AG04449 (cell line): ENCODE measurements at regions not wholly inside any gene's neighbourhood (a gene's known extent, or its start where the extent isn't known, plus 50 kb on each side); places are given as distances from the start of the nearest gene placed in this dataset.
"Not testable (repeated sequence)": the region's sequence is repeated elsewhere in the genome, so short reads cannot be mapped to it uniquely, and the experiment has no call there.

Experiments used
- CTCF ChIA-PET: fragments of 350-600 bp; formaldehyde crosslinking; extraction: SDS; loops from one replicate; lab custom pipeline; 2021; ENCODE audit warnings: antibody characterized with exemption; lab: Yijun Ruan, JAX
- POLR2A ChIA-PET: fragments of 400-600, 350-600 bp; formaldehyde crosslinking; extraction: SDS; loops from one replicate; lab custom pipeline; 2020; ENCODE audit warnings: antibody characterized with exemption, inconsistent platforms; lab: Yijun Ruan, JAX
- DNase-seq: peaks from one replicate; pipeline ENCODE4 v3.0.0-alpha.2; 2010; ENCODE audit warnings: low read depth, low spot score
- H3K4me3 ChIP-seq: 2 replicates; pipeline ENCODE4 v1.5.1; 2011; ENCODE audit warnings: low read depth, mild to moderate bottlenecking, control low read depth, low read length
- TF ChIP-seq, protein P1 (sequence below): IDR thresholded peaks from one replicate; pipeline ENCODE4 v1.5.1; 2011; ENCODE audit warnings: mild to moderate bottlenecking, moderate library complexity, low read length, control low read depth, inconsistent platforms; ENCODE audit not compliant: insufficient read depth; ENCODE audit errors: missing control alignments

DNA sequence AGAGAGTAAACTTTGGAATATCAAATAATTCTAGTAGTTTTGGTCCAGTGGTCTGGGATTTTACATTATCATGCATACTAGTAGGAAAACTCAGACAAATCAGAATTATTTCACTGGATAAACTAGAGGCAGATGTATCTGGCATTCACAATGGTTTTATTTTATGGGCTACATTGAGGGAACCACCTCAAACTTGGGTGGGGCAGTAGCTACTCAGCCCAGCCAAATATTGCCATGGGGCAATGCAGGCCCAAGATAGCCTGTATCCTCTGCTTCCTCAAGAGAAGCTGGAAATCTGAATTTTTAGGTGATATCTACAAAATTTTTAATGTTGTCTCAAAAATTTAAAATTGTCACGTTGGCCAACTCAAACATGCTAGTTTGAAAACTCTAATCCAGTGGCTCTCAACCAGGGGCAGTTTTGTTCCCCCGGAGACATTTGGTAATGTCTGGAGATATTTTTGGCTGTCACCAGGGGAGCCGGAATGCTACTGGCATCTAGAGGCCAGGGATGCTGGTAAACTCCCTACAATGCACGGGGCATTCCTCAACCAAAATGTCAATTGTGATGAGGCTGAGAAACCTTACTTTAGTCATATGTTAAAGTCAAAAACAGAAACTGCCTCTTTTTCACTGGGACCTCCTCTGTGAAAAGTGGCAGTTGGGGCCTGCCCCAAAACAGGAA, 172.8 kb upstream of the SPRED2 start:
- no peak for DNase-seq
- CTCF ChIA-PET: interaction anchor here (0.6 kb wide), 1 partner anchor 15 kb away, joined by 3 read pairs; no protein-coding TSS in a partner anchor
- POLR2A ChIA-PET: no interaction called here
- no peak overlapping the region for H3K4me3 ChIP-seq
- TF ChIP-seq, protein P1, sequence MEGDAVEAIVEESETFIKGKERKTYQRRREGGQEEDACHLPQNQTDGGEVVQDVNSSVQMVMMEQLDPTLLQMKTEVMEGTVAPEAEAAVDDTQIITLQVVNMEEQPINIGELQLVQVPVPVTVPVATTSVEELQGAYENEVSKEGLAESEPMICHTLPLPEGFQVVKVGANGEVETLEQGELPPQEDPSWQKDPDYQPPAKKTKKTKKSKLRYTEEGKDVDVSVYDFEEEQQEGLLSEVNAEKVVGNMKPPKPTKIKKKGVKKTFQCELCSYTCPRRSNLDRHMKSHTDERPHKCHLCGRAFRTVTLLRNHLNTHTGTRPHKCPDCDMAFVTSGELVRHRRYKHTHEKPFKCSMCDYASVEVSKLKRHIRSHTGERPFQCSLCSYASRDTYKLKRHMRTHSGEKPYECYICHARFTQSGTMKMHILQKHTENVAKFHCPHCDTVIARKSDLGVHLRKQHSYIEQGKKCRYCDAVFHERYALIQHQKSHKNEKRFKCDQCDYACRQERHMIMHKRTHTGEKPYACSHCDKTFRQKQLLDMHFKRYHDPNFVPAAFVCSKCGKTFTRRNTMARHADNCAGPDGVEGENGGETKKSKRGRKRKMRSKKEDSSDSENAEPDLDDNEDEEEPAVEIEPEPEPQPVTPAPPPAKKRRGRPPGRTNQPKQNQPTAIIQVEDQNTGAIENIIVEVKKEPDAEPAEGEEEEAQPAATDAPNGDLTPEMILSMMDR: no peak

DNA sequence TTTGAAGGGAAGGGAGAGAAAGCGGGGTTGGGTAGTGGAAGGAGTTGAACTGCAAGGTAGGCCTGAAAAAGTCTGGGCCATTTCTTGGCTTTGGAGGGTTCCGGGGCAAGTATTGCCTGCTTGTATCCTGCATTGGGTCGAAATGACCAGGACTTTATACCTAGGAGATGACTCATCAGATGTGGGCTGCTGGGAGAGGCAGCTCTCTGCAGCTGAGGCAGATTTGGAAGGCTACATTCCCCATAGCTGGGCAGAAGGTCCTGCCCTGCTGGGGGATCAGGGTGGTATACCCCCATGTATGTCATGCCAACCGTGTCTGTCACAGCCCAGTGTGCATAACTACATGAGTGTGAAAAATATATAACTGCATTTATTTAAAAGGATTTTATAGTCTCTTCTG, 171.8 kb upstream of the SPRED2 start:
- ChIA-PET CTCF (no interaction called here), POLR2A (no interaction called here)
- DNase-seq: no peak
- no peak overlapping the region for H3K4me3 ChIP-seq
- TF ChIP-seq, protein P1: no peak

GRCh38 chr2:65602603-65603235, 170.3 kb upstream of the SPRED2 start:
- DNase-seq: no peak
- no peak overlapping the region for H3K4me3 ChIP-seq
- TF ChIP-seq, protein P1: no peak
- ChIA-PET CTCF (no interaction called here), POLR2A (no interaction called here)

- CTCF ChIA-PET, POLR2A ChIA-PET, H3K4me3 ChIP-seq, DNase-seq: not testable (repeated sequence)
Observed at GRCh38 chr2:65600871-65601270, 168.5 kb upstream of the SPRED2 start.

- CTCF ChIA-PET, H3K4me3 ChIP-seq, DNase-seq, POLR2A ChIA-PET: not testable (repeated sequence)
Observed at GRCh38 chr2:65600351-65600750, 168.0 kb upstream of the SPRED2 start.

DNA sequence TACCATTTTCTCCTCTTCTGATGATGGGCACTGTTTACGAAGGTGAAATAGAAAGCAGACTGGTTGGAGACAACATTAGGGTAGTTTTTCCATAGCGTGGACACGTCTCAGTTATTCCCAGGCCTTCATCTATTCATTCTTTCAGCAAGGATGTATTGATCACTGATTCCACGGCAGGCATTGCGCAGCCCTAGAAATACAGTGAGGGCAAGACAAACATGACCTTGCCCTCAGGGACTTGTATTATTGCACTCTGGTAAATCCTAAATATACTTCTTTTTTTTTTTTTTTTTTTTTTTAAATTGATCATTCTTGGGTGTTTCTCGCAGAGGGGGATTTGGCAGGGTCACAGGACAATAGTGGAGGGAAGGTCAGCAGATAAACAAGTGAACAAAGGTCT, 167.3 kb upstream of the SPRED2 start:
- DNase-seq: no peak
- no peak overlapping the region for H3K4me3 ChIP-seq
- POLR2A ChIA-PET: no interaction called here
- TF ChIP-seq, protein P1: no peak
- CTCF ChIA-PET: no interaction called here

- CTCF ChIA-PET: no interaction called here
- POLR2A ChIA-PET: no interaction called here
- H3K4me3 ChIP-seq: no peak overlapping the region
- DNase-seq: no peak
- TF ChIP-seq, protein P1: no peak
Observed at GRCh38 chr2:65598996-65599395, 166.6 kb upstream of the SPRED2 start.
